GM19043 (cell line): ENCODE measurements at regions not wholly inside any gene's neighbourhood (a gene's known extent, or its start where the extent isn't known, plus 50 kb on each side); places are given as distances from the start of the nearest gene placed in this dataset.

Experiments
- ATAC-seq: cut with Tn5 transposase; IDR thresholded peaks from one replicate; pipeline ENCODE4 v1.9.1; 2021; ENCODE audit warnings: low read depth; ENCODE audit not compliant: unreplicated experiment

DNA sequence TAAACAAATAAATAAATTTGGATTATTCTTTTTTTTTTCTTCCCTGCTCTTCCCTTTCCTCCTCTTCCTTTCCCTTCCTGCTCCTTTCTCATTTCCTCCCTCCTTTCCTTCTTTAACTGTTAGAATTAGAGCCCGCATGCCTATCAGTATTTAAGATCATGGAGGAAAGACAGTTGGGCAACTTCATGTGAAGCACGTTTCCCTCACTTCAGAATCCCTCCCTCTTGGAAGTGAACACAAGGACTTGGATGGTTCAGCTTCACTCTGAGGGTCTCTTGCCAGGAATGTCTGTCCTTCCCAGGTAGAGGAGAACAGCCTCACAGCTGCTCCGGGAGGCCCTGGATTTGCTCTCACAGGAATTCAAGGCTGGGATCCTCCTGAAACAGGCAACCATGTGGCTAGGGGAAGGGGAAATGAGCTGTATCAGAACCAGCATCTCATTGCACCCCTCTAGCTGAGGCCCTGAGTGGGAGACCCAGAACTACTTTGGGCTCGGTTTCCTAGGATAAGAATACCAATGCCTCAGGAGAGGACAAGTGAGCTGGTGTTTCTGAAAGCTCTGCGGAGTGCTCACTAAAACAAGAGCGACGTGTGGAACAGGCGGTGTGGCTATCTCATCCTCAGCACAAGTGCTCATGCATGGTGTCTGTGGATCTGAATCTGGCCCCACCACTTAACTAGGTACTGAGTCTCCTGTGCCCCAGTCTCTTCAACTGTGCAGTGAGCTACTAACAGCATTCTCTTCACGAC, 230.5 kb downstream of the MYCN start:
- no peak for ATAC-seq

DNA sequence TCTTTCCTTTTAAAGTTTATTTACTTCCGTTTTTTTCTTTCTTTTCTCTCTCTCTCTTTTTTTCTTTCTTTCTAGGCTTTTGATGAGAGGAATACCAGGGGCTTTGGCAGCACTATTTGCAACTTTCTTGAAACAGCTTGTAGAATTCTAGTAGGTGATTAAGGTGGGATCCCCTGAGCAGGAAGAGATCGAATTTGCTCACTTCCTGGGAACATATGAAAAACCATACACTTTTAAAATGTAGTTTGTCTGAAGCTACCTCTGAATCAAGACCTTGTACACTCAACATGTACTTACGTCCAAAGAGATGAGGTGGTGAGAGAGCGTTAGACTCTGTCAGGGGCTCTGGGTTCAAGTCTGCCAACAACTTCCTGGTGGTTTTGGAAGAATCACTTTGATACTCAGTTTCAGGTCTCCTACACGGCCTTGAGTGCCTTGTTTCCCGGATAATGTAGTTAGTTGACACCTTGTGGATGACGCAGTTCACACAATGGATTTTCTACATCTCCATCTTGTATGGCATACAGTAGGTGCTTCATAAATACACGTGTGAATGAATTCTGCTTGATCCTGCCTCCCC, 229.1 kb downstream of the MYCN start:
- no peak for ATAC-seq

DNA sequence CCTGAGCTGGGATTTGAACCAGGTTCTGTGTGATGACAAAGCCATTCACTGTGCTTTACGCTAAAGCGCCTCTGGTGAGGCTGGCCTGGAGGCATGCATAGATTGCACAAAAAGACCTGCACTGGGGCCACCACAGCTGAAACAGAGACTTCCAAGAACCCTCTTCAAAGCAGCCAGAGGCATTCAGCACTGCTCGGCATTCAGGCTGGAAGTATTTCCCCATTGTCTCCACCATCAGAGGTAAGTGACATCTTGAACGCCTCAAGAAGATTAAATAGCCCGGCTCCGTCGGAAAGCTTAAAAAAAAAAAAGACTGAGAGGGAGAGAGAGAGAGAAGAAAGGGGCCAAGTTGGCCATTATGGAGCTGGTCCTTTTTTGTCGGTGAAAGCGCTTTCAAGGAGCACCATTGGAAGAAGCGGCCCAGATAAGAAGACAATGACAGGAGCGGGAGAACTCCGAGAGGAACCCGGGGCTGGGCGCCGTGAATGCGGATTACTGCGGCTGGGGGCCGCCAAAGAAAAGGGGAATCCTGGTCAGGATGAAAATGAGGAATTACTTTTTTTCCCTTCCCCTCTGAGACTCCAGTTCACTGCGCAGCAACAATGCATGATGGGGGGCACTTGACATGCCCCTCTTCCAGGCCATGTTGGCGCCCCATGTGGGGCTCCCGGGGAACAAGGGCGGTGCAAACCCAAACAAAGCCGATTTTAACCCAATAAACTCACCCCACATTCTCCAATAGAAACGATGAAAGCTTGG, 228.3 kb downstream of the MYCN start:
- ATAC-seq, result no peak

DNA sequence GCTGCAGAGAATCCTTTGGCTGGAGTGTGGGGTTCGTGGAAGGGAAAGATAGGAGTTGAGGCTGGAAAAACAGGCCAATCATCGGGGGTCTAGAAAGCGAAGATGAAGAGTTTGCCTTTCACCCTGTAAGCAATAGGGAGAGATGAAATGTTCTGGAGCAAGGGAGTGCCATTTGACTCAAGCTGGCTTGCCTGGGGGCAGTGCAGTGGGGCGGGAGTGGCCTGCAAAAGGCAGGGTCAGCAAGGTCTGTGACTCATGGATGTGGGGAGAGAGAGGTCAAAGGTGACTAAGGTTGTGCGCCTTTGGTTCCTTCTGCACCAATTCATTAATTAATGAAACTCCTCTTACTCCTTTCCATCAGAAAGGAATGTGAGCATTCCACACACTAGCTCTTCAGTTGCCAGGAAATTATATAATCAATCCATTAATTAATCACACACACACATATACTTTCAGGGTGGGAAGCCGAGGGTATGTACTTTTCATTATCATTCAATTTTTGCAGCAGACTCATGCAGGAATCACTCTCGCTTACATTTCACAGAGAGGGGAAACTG, 227.6 kb downstream of the MYCN start:
- no peak for ATAC-seq

DNA sequence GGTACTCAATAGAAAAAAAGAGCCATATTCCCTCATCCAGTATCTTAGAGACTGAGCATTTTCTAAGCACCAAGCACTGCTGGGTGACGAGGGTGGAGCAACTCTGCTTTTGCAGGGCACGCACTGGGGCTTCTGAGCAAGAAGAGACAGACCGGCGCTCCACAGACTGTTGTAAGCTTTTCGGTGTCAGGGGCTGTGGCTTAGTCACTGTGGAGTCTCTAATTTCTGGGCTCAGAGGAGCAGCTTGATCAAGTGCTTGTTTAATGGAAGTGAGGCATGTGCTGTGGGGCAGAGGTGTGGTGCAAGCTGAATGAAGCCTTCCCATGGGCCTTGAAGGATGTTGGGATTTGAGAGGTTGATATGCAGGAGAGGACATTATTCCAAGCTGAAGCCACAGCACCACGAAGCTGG, 227.1 kb downstream of the MYCN start:
- no peak for ATAC-seq

DNA sequence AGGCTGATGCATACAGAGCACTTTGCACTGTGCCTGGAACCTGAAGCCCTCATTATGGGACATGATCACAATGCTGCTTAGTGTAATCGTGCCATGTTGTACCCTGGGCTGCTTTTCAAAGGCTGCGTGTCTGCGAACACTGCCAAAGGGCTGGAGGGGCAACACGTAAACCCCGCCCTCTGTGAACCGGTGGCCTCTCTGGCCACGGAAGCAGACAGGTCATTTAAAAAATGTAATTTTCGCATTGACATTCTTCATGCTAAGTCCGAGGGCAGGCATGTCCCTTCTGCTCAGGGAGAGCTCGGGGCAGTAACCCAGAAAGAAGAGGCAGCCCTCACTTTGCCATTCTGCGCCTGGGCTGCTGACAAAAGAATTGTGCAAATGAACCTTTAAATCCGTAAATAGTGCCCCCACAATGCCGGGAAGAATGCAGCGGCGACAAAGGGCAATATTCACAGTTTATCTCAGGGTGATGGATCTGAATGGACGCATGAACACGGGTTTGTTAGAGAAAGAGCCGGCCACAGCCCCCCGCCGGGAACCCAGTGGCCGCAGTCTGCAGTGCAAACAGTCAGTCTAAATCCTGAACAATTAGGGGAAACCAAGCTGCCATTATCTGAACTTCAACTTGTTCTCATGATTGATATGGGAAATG, 226.1 kb downstream of the MYCN start:
- ATAC-seq, result no peak

DNA sequence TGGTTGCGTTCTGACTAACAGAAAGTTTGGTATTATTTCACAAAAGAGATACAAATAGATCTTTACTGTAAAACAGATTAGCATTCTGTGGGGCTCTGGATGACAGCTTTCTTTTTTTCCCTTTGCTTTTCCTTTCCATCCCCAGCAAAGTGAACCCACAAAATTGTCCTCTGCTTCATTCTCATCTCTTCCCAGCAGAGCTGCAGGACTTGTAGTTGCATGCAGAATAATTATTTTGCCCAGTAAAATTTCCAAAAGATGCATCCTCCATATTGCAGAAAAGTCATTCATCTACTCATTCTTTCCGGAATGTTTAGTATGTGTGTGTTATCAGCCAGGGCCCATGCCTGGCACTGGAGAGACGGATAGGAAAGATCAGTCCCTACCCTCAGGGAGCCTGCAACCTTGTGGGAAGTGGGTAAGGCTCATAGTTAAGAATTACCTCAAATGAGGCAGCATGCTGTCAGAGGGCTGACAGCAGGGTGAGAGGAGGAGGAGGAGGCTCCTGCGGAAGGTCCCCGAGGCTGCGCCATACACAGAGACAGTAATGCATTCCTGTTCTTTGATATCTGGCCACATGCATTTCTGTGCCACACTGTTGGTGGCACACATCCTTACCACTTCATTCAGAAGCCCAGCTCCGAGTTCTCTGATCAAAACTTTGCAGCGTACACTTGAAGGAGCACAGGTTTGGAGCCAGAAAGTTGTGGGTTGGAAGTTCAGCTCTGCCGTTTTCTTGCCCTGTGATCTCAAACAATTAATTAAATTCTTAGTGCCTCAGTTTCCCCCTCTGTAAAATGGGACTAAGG, 225.4 kb downstream of the MYCN start:
- ATAC-seq, result no peak

DNA sequence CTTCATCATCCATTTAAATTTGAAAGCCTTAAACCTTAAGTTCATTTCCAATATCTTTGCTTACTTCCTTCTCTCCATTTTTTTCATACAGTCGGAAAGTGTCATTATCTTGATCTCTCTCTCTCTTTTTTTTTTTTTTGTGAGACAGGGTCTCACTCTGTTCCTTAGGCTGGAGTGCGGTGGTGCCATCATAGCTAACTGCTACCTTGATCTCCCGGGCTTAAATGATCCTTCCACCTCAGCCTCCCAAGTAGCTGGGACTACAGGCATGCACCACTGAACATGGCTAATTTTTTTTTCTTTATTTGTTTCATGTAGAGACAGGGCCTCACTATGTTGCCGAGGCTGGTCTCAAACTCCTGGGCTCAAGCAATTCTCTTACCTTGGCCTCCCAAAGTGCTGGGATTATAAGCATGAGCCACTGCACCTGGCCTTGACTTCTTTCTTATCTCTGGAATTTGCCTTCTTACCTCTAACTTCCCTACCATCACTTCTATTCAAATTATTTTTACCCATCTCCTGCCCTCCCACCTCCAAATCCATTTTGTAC, 222.2 kb downstream of the MYCN start:
- no peak for ATAC-seq

DNA sequence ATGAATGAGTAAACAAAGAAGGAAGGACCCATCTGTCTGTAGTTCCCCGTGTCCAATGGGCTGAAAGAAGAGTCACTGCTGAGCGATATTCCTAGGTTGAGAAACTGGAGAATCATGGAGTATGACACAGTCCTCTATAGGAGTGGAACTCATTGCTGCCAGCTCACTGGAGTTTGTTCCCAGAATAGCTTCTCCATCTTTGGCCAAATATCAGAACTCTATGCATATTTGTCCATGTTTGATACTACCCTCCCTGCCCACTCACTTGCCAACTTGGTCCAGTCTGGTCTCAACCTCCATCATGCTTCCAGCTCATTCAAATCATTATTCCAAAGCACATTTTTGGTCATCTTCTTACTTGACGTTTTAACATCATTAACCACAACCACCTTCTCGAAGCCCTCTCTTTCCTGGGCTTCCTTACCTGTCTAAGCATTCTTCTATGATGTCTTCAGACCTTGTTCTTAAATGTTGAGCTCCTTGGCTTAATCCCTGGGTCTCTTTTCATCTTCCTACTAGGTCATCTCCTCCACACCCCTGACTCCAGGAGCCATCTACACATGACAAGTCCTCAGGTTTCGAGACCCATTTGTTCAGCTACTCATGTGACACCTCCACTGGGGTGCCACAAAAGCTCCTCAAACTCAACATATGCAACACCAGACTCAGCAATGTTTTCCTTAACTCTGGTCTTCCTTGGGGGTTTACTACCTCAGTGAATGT, 221.6 kb downstream of the MYCN start:
- no peak for ATAC-seq

DNA sequence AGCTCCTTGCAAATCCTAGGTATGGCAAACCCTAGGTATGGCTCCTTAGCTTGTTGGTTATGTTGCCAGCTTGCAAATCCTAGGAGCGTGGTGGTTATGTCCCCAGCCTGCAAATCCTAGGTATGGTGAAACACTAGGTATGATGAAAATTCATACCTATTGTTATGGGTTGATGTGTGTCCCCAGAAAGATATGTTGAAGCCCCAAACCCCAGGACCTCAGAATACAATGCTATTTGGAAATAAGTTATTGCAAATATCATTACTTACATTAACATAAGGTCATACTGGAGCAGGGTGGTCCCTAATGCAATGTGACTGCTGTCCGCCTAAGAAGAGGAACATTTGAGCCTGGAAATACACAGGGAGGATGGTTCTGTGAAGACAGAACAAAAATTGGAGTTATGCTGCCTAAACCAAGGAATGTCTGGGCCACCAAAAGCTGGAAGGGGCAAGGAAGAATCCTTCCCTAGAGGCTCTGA, 220.8 kb downstream of the MYCN start:
- ATAC-seq, result no peak

DNA sequence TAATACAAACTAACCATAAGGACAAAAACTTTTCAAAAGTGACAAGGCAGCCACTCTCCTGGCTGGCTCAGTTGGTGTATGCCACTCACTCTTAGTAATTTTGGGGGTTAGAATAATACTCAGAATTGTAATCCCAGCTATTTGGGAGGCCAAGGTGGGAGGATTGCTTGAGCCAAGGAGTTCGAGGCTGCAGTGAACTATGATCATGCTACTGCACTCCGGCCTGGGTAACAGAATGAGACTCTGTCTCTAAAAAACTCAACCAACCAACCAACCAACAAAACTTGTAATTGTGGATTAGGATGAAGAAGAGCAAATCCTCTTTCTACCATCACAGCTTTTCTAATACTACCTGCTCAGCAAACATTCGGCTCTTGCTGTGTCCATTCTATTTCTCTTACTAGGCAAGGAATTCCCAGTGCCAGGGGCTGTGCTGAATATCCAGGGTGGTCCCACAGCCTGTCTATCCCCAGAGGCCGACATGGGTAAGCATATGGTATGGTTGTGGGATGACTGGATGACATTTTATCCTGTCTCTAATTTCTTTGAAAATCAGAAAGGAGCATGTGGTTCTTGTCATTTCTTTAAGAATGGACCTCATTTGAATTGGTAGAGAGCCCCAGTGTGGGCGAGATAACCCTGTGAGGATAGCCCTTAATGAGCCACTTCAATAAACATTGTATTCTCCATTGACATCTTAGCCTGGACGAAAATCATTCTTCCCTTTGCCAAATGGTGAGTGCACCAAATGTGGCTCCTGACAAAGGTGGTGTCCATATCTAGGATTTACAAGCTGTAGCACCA, 220.1 kb downstream of the MYCN start:
- ATAC-seq, result no peak

DNA sequence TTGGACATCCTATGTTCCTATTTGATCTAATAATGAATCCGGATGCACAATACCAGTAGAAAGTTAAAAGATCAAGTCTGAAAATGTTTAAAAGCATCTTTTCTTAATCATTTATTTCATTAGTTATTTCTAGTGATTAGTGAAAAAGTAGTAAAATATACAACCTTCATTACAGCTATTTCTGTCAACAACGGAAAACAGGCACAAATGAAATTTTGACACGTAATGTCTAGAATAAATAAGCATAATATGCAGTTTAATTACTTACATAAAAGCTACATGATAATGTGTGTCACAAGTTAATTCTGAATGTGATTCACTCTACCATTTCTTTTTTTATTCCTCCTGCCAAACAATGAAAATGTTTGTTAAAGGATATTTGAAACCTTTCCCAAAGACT, 216.1 kb downstream of the MYCN start:
- no peak for ATAC-seq

DNA sequence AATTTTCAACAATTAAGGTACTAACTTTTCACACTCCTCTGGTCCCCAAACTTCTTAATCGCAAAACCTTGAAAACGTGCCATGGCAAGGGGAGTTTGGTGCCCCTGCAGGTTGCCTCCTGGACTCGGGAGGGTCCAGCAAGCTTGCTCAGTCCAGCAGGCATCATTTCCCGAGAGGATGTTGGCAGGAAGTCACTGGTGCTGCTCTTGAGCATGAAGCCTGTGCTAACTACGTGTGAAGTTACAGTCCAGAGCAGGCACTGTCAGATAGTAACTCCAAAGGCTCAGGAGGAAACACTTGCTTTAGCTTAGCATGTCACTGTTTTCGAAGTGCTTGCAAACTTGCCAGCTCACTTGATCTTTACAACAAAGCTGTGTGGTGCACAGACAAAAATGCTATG, 215.4 kb downstream of the MYCN start:
- ATAC-seq, result no peak

DNA sequence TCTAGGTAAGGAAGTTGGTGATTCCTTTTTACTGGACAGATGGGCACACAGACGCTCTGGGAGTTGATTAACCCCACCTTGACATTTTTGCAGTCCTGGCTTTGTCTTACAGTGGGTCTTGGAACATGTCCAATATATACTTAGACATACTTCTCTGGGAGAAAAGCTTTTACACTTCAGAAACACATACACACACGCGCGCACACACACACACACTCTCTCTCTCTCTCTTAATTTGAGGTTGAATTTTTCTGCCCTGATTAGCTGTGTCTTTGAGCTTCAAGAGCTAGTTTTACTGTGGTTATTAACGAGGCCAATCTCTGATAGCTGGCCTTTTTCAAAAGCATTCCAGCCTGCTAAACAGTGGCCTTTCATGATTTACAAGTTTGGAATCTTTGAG, 215.0 kb downstream of the MYCN start:
- ATAC-seq, result no peak

DNA sequence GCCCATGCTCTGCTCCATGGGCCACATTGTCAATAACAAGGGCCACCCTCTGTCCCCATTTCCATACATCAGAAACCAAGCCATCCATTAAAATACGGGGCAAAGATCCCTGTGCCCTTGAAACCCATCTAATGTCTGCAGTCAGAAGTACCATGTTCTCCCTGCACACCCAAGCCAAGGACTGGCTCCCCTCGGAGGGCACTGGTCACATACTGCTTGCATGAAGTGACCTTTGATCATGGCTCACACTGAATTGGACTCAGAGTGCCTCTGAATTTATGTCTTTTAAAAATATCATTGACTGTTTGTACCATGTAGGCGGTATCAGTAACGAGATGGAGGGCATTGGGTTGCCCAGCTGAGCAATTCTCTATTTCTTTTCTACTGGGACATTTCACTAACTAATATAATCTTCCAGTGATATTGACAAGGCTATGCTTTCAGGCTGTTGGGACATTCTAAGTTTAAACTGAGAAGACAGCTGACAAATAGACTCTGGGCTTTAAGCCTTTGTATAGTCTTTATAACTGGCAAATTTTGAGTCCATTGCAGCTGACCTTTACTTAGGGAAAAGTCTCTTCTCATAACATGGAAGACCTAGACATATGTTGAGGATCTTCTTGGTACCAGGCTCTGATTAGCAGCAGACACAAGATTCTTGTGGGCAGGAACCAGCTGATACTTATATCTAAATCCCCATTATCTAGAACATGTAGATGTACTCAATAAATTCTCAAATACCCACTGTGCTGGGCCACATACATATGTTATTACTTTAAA, 214.3 kb downstream of the MYCN start:
- no peak for ATAC-seq

DNA sequence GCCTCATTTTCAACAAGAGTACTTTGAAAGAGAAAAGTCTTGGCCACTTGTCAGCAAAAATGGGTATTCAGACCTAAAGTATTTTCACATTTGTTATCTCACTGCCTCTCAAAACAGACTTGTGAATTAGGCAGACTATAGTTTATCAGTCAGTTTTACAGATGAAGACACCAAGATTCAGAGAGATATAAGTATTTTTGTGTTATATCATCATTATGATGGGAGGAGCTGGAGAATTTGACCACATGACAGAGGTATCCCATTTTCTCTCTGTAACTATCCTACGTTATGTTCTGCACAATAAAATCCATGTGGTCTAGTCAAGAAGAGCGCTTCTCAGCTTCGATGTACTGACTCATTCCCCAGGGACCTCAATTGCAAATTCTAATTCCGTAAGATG, 213.7 kb downstream of the MYCN start:
- ATAC-seq, result no peak

DNA sequence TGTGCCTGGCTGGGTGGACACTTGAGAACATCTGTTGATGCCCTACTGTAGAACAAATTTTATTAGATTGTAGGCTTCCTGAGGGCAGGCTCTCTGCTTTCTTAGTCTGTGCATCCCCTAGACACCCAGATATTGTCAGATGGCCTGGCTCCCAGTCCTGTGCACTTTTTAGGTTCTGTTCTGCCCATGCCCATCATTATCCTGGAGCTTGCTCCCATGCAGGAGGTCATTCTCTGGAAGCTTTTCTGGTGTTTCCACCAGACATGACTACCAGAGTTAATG, 213.3 kb downstream of the MYCN start:
- ATAC-seq, result no peak
